GM18511 (cell line): ENCODE measurements at regions not wholly inside any gene's neighbourhood (a gene's known extent, or its start where the extent isn't known, plus 50 kb on each side); places are given as distances from the start of the nearest gene placed in this dataset.

ENCODE experiments used
- ATAC-seq: cut with Tn5 transposase; IDR thresholded peaks from one replicate; pipeline ENCODE4 v1.9.1; 2021; ENCODE audit warnings: mild to moderate bottlenecking, moderate library complexity; ENCODE audit not compliant: unreplicated experiment

DNA sequence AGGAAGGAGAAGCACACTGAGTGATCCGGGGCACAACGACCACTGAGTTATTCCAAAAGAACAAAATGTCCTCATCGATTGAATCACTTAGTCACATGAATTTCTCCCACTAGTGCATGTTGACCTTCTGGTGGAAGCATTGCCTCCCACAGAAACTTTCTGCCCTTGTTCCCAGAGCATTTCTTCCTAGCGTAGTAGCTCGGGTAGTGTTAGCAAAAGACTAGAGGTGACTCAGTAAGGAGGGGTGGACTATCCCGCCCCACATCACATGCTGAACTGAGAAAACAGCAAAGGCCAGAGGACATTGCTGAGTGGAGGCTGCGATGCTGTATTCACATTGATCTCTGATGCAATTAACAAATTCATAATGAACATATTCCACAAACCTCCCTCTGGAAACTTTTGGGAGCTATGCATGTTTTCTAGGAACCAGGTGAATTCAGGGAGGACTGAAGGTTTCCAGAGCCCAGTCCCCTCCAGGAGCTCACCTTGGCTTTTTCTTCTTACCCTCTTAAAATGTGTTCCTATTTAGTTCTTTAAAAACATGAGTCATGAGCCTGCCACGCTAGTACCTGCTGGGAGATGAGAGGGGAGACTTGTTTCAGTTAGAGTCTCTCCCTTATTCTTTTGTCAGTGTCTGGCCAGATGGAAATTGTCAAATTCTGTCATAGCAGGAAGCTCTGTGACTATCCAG is 507.9 kb downstream of the CDH26 start:
- ATAC-seq = no peak

DNA sequence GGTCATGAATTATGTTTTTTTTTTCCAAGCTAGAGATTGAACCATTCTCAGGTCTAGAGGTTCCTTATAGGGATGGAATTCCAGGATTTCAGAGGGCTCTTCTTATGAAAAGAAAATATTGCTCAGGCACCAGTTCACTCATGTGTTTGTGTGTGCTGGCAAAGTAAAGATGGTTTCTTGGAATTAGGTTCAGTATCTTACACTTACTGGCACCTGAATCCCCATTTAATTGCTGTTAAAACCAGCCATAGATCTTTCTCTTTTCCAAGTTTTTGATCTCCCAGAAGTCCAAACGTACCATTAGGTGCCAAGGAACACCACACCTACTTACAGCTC is 508.4 kb downstream of the CDH26 start:
- ATAC-seq = no peak

DNA sequence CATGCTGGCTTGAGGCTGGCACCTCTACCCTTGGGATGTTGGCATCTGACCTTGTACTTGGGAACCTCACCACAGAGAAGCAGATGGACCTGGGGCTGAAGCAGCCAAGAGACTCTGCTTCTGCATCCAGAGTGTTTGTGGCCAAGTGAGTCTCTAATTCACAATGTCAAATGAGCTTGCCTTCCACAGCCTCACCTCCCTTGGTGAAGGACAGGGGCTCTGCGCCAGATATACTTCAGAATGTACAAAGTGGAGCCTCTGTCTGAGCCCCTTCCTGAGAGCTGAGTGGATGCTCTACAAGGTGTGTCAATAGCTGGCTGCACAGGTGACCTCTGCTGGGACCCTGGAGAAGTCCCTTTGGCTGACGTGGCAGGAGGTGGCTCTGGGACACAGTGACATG is 508.9 kb downstream of the CDH26 start:
- no peak for ATAC-seq

DNA sequence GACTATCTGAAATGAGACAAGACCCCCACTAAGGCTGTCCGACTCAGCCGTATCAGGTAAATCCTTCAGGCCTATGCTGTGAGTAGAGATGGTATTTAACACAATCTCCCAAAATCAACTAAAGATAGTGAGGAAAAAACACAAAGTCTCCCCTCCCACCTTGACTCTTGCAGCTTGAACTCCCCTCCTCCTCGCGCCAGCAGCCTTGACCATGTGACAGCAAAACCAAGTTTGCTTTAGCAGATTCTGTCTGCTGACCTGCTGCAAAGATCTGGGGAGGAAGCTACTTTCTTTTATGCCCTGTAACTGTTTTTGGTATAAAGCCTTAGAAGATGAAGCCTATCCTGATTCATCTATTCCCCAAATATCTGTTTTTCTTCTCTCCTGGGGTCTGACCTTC is 509.5 kb downstream of the CDH26 start:
- no peak for ATAC-seq

DNA sequence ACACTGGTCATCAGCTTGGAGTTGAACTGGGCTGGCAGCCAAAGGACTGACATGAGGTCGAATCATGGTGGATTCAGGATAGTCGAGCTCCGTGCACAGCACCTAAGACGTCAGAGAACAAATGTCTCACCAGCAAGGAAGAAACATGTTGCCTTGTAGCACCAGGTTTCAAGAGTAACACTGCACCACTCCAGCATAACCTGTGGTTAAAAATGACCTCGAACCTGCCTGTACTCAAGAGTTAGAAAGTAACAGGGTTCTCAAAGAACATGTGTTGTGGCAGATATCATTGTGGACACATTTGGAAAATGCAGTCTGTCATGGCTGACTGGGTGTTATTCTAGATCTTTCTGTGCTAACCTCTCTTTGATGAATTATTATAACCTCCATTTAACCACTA is 511.6 kb downstream of the CDH26 start:
- no peak for ATAC-seq

DNA sequence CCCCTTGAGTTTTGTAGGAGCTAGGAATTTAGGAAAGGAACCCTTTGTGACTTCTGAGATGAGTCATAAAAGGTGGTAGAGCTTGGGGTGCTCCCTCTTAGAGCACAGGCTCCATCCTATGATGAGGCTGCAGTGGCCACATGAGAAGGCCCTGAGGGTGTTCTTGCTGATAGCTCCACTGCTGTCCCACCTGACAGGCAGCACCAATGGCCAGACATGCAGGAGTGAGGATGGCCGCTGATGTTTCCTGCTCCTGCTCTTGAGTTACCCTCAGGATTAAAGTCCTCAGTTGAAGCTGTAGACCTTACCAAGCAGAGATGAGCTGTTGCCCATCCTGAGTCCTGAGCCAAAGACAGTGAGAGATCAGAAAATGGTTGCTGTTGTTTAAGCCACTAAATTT is 512.1 kb downstream of the CDH26 start:
- ATAC-seq = no peak

DNA sequence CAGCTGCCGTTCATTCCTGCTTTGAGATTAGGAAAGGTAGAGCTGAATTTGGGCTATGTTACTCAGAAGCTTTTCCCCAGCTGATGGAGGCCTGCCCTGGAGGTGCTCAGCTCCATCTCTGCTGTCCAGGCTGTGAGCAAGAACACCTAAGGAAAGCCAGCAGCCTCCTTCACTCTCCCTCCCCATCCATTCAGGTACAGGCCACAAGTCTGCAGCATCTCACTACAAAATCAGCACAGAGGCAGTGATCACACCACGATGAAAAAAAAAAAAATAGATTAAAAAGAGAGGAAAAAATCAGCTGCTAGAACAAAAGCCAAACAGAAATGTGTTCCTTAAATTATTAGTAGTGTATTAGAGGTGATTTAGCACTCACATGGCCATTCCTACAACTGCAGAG is 515.0 kb downstream of the CDH26 start:
- no peak for ATAC-seq

DNA sequence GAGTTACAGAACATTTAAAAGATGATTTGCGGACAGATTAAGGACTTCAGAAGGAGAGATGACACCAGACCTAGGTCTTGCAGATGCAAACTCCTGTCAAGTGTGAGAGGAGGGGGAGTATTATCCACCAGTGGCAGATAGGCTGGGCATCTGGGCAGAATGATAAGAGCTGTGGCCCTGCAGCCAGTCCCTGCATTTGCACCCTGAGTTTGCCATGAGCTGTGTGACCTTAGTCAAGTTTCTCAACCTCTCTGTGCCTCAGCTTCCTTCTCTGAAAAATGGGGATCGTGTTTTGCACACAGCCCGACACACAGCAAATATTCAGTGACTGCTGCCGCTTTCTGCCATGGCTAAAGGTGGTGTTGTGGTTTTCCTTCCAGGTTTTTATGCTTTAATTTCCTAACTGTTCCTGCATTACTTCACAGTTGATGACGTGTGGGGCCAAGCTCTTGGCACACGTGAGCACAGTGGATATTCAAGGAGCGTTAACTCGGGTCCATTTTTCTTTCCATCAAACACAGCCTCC is 516.2 kb downstream of the CDH26 start:
- no peak for ATAC-seq

DNA sequence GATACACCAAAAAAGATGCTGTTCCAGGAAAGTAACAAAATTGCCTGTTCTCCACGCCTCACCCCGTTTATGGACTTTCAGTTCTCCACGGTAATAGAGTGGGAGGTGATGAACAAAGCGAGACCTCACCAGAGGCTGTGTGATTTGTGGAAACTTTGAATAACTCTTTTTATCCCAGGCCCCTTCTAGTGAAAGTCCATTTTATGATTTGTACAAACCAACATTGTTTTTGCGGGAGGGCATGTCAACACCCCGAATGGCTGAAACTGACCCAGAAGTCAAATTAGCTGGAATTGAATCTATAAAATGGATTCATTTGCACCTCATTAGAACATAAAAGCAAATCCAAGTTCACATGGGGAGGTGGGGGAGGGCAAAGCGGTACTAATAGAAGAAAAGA is 517.8 kb downstream of the CDH26 start:
- no peak for ATAC-seq

DNA sequence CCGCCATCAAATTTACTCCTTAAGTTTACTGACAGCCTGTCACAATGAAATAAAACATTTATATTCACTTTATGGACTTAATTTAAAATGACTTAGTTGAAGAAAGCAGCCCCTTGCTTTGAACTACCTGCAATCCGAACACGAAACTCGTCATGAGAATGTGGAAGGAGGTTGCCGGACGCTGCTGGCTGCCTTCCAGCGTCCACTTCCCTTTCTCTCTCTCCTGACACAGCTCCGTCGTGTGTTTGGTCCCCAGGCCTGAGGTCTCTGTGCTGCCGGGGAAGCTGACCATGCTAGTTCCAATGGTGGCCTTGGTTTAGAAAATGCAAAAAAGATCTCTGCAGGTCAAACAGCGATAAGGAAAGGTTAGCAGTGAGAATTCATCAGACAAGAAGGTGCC is 519.7 kb downstream of the CDH26 start:
- ATAC-seq = no peak

DNA sequence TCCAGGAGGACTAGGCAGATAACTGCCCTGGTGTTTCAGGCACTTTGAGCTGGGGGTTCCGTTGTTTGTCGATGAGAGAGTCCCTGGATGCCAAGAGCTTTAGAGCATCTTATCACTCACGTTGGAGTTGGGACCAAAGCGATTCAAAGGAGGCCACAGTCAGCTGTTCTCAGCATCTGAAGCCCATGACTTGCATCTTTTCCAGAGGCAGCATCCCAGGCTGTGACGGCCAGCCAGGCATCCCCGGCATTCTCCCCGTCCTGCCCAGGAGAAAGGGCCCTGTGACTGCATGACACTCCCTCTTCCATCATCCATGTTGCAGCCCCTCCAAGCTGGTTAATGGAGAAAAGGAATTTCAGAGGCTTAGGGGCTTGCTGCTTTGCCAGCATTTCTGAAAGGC is 520.3 kb downstream of the CDH26 start:
- ATAC-seq = no peak

DNA sequence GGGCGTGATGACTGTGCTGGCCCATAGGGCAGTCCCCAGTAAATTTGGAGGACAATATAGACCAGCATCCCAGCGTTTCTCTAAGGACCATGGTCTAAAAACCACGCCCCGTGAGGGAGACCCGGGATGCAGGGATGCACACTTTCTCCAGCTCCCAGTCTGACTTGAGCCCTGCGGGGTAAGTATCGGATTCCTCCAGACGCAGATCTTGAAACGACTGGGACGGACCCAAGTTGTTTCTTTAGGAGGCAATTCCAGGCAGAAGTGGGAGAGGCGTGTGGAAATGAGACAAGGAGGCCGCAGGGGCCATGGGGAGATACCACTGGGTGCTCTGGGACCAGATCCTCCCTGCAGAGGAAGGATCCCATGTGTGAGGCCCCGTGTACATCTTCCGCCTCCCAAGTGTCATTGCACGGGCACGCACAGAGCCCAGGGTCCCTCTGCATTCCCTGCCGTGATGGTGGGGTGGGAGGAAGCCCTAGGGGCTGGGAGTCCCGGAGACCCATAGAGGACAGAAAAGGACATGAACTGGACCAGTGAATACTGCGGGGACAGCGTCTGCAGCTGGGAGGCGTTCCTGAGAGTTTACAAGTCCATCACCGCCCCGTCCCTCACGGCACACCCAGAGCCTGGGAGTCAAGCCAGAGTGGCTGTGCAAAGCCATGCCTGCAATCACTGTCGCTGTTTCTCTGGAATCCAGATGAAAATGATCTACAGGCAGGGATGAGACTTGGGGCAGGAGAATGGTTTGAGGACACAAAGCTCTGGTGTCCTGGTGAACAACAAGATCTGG is 522.9 kb downstream of the CDH26 start:
- ATAC-seq = no peak

DNA sequence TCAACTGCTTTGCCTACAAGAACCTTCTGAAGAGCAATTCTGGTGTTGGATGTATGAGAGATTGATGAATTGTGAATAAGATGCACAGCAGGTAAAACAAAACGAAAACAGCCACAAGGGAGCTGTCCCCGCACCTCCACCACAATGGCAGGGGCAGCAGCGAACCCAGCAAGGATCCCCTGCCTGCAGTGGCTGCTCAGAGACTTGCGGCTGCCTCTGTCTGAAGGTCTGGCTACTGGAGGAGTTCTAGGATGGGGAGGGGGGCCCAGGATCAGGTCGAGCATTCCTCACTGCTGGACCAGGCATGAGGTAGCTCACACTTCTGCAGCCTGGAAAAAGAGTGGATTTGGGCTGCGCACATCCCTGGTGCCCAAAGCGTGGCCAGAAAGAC is 523.5 kb downstream of the CDH26 start:
- ATAC-seq = no peak

DNA sequence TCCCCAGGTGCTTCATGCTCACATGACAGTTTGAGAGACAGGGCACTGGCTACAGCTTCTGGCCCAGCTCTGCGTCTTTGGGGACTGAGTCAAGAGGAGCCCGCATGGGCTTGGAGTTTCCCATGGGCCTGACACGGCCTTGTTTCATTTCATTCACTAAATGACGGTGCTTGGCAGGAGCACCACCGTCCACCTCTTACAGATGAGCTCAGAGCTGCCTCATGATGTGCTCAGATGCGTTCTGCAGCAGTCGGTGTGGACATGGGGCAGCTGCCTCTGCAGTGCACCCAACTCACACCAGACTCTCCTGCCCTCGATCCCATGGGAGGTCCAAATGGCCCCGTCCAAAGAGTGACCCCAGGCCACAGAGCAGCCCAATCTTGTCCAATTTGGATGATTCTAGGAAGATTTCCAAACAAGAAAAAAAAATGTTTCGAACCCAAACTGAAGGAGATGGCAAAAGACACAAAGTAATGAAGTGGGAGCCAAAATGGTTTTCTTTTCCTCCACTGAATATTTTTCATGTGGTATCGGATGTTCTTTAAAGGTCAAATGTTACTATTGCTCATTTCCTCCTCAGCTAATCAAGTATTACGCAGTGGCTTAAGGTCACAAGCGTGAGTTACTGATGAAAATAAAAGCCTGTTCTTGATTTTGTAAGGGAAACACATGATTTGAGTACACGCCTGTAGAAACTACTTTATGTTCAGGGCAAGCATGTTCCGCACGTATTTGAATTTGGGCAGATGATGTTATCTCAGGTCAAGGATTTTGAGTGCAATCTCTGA is 524.2 kb downstream of the CDH26 start:
- ATAC-seq = no peak

DNA sequence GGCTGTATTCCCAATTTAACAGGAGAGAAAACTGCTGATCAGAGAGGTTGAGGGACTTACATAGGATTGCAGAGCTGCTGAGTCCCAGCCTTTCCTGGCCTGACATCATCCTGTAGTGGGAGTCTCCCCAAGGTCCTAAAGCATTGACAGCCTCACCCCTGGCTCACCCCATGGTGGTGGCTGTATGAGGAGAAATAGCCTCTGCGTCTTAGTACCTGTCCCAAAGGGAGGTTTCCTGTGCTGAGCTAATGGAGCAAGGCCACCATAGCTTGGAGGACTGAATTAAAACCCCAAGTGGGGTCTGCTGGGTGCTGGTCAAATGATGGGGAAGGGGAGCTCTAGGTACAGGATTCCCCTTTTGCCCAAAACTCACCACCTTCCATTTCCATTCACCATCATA is 525.1 kb downstream of the CDH26 start:
- no peak for ATAC-seq

DNA sequence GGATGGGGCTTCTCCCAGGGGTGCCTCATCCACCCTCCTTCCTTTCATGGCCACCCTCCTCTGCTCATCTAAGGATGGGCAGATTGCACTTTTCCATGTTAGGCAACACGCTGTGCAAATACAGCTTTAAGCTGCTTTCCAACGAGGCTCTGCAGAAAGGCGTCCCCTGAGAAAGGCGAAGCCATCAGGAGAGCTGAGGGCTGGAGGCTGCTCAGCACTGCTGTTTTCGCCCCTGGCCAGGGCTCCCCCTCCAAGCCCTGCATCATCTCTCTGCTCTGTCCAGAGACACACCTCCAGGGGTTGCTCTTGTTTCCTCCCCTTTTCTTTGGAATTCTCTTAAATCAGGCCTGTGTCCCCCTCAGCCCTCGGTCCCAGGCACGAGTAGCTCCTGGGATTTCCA is 526.1 kb downstream of the CDH26 start:
- no peak for ATAC-seq

DNA sequence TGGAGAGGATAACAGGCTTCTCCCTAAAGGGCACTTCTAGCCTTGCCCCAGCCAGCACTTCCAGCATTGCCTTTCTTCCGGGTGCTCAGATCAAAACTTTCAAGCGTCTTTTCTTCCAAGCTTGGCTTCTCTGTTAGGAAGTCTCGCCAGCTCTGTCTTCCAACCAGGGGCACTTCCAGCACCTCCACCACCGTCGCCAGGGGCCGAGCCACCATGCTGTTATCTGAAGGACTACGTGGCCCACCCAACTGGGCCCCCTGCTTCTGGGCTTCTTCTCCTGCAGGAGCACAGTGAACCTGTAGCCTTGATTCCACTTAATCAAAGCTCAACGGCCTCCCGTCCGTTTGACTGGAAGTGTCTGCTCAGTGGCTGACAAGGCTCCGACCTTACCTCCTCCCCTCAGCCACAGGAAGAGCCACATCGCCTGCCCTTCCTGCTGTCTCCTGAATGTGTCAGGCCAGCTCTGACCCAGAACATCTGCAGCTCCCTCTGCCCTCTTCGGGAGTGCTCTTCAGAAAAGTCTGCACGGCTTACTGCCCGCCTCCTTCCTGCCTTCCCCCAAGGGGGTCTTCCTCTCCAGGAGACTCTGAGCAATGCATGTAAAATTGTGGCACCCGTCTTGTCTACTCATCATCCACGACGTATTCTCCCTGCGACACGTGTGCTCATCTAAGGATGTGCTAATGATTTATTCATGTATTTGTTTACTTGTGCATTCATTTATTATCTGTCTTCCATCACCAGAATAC is 527.0 kb downstream of the CDH26 start:
- no peak for ATAC-seq

DNA sequence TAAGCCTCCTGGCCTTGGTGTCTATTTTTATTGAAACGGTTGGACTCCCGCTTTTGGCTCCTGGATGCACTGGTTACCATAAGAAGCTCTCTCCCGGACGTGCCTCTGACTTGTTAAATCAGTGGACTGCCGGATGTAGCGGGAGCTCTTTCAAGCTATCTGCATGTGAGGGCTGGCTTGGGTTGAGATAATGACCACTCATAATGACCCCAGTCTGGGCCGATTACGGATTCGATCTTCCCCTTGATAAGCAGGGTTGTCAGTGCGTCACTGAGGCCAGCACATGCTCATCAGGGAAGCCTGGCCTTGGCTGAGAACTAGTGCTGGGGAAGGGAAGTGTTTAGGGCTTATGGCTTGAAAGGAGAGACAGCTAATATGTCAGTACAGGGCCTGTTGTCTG is 528.1 kb downstream of the CDH26 start:
- ATAC-seq = no peak

DNA sequence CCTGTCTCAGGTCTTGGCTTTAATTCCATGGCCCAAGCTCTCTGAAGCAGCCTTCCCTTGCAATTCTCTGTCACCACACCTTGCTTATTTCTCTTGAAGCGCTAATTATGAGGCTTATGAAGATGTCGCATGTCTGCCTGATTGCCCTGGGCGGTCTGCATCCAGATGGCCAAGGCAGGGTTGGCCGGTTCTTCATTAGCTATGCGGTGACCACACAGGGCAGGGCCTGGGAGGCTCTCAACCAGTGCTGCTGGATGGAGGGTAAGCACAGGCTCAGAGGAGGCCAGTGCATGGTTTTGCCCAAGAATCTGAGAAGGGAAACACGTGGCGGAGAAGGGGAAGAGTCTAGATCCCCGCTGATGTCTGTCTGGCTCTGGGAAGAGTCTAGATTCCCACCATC is 528.7 kb downstream of the CDH26 start:
- no peak for ATAC-seq

DNA sequence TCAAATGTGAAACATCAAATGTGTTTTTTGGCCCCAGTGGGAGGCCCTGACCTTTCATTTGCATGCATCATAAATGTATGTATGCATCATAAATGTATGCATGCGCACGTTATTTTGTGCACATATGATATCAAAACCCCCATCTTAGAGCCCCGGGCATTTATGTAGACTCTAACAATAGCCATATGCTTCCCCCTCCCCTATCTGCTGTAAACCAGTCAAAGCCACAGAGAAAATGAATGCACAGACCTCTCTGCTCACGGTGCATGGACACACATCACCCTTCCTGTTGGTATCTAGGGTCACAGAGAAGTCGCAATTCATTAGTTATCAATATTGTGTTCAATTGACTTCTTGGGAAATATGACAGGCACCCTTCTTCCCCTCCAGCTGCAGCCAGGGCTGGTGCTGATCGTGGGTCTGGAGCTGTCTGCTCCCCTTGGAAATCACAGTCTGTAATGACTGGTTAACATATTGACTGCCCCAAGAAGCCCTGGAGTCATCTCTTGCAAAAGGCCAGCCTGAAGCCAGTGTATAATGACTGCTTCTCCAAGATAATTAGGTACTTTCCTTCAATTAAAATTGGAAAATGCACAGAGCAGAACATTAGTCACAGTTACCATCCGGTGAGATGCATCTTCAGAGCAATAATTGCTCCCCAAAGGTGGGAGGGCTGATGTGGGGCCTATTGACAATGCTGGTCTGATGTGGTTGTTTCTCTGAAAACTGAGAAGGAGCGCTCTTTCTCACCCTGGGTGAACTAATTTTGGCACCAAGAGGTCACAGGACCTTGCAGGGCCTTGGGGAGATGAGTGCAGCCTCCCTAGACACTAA is 532.2 kb downstream of the CDH26 start:
- no peak for ATAC-seq
